MM.1S (cell line): ENCODE measurements at regions not wholly inside any gene's neighbourhood (a gene's known extent, or its start where the extent isn't known, plus 50 kb on each side); places are given as distances from the start of the nearest gene placed in this dataset.

ENCODE experiments used
- DNase-seq: peaks from one replicate; pipeline ENCODE4 v3.0.0-alpha.2; 2015
- H2AFZ ChIP-seq: fragments of 300-600 bp; sonication (generic); 2 replicates; pipeline ENCODE4 v1.6.0; 2016; ENCODE audit warnings: antibody characterized with exemption, low read length
- H3F3A ChIP-seq: fragments of 300-600 bp; sonication (generic); 2 replicates; pipeline ENCODE4 v1.6.1; 2016; ENCODE audit warnings: mild to moderate bottlenecking, antibody characterized with exemption, low read length, moderate library complexity, mixed read lengths; ENCODE audit not compliant: insufficient read depth
- H3K27ac ChIP-seq: fragments of 300-600 bp; sonication (generic); 2 replicates; pipeline ENCODE4 v1.5.1; 2016; ENCODE audit warnings: mild to moderate bottlenecking, low read length
- H3K27me3 ChIP-seq: fragments of 300-600 bp; sonication (generic); replicated peaks from 2 replicates; pipeline ENCODE4 v1.6.0; 2016; ENCODE audit warnings: low read length; ENCODE audit not compliant: insufficient read depth
- H3K36me3 ChIP-seq: fragments of 300-600 bp; sonication (generic); replicated peaks from 2 replicates; pipeline ENCODE4 v1.6.1; 2016; ENCODE audit warnings: mild to moderate bottlenecking, low read length, mixed read lengths; ENCODE audit not compliant: insufficient read depth
- H3K4me1 ChIP-seq: fragments of 300-600 bp; sonication (generic); 2 replicates; pipeline ENCODE4 v1.6.1; 2016; ENCODE audit warnings: low read length, mixed read lengths
- H3K4me2 ChIP-seq: fragments of 300-600 bp; sonication (generic); 2 replicates; pipeline ENCODE4 v1.6.0; 2016; ENCODE audit warnings: low read depth, low read length
- H3K4me3 ChIP-seq: fragments of 300-600 bp; sonication (generic); 2 replicates; pipeline ENCODE4 v1.5.1; 2016; ENCODE audit warnings: low read length, mixed read lengths
- H3K79me2 ChIP-seq: fragments of 300-600 bp; sonication (generic); 2 replicates; pipeline ENCODE4 v1.6.1; 2016; ENCODE audit warnings: mixed run types, low read length, mixed read lengths
- H3K9ac ChIP-seq: fragments of 300-600 bp; sonication (generic); 2 replicates; pipeline ENCODE4 v1.6.1; 2016; ENCODE audit warnings: low read length, mixed read lengths
- H3K9me2 ChIP-seq: fragments of 300-600 bp; sonication (generic); replicated peaks from 2 replicates; pipeline ENCODE4 v1.6.1; 2016; ENCODE audit warnings: mild to moderate bottlenecking, low read length, mixed read lengths; ENCODE audit not compliant: insufficient read depth
- H3K9me3 ChIP-seq: fragments of 300-600 bp; sonication (generic); replicated peaks from 2 replicates; pipeline ENCODE4 v1.6.1; 2016; ENCODE audit warnings: mild to moderate bottlenecking, low read length, mixed read lengths; ENCODE audit not compliant: insufficient read depth
- H4K20me1 ChIP-seq: fragments of 300-600 bp; sonication (generic); 2 replicates; pipeline ENCODE4 v1.6.1; 2016; ENCODE audit warnings: mild to moderate bottlenecking, low read length, moderate library complexity, mixed read lengths; ENCODE audit not compliant: insufficient read depth
- CTCF ChIP-seq: fragments of 300-600 bp; sonication (generic); IDR thresholded peaks from 2 replicates; pipeline ENCODE4 v1.5.1; 2016; ENCODE audit warnings: antibody characterized with exemption, low read length, mixed read lengths
- EZH2 ChIP-seq: fragments of 300-600 bp; sonication (generic); optimal IDR thresholded peaks from 2 replicates; pipeline ENCODE3; 2017; ENCODE audit warnings: low read depth, mild to moderate bottlenecking, antibody characterized with exemption, low read length, mixed read lengths
- EZH2phosphoT487 ChIP-seq: fragments of 300-600 bp; sonication (generic); IDR thresholded peaks from 2 replicates; pipeline ENCODE4 v1.6.1; 2018; ENCODE audit warnings: antibody characterized with exemption, low read length

GRCh38 chr6:104527311-104527710 is 332.4 kb downstream of the HACE1 start:
- H3K4me3 ChIP-seq, result no peak overlapping the region
- DNase-seq, result no peak
- H3K36me3 ChIP-seq, result no peaks in the 10 kb centered on the region
- no peaks in the 10 kb centered on the region for H3K79me2 ChIP-seq
- H4K20me1 ChIP-seq, result no peaks in the 10 kb centered on the region
- no peak overlapping the region for H3K4me2 ChIP-seq
- no peaks in the 10 kb centered on the region for H3F3A ChIP-seq
- no peaks in the 10 kb centered on the region for H3K27me3 ChIP-seq
- H3K9ac ChIP-seq, result no peak overlapping the region
- no peak overlapping the region for H2AFZ ChIP-seq
- no peak overlapping the region for H3K27ac ChIP-seq
- TF ChIP-seq CTCF, result no peak
- TF ChIP-seq EZH2phosphoT487, result no peak
- no peak for TF ChIP-seq EZH2
- H3K4me1 ChIP-seq, result no peaks in the 10 kb centered on the region
- H3K9me2 ChIP-seq, result no peaks in the 10 kb centered on the region
- no peaks in the 10 kb centered on the region for H3K9me3 ChIP-seq

- Histone ChIP-seq H3K9me3 (no peaks in the 10 kb centered on the region), H3F3A (no peaks in the 10 kb centered on the region), H3K79me2 (no peaks in the 10 kb centered on the region), H3K4me2 (no peak overlapping the region), H3K4me3 (no peak overlapping the region), H2AFZ (no peak overlapping the region), H3K27me3 (no peaks in the 10 kb centered on the region), H4K20me1 (no peaks in the 10 kb centered on the region), H3K9me2 (no peaks in the 10 kb centered on the region), H3K4me1 (no peaks in the 10 kb centered on the region), H3K27ac (no peak overlapping the region), H3K36me3 (no peaks in the 10 kb centered on the region), H3K9ac (no peak overlapping the region)
- no peak for TF ChIP-seq EZH2phosphoT487
- no peak for TF ChIP-seq EZH2
- no peak for TF ChIP-seq CTCF
- DNase-seq, result no peak
These were observed 333.3 kb downstream of the HACE1 start for GRCh38 chr6:104526376-104526775.

GRCh38 chr6:104525677-104526322 is 333.9 kb downstream of the HACE1 start:
- Histone ChIP-seq H3K4me3 (peak overlapping the region; percentile 55), H3F3A (no peaks in the 10 kb centered on the region), H3K9me2 (no peaks in the 10 kb centered on the region), H3K4me1 (no peaks in the 10 kb centered on the region), H3K36me3 (no peaks in the 10 kb centered on the region), H3K79me2 (no peaks in the 10 kb centered on the region), H3K9me3 (no peaks in the 10 kb centered on the region), H3K27ac (no peak overlapping the region), H3K27me3 (no peaks in the 10 kb centered on the region), H4K20me1 (no peaks in the 10 kb centered on the region), H3K4me2 (peak overlapping the region; percentile 57; the same call in 1 of the 2 replicates), H3K9ac (no peak overlapping the region; the same call in 1 of the 2 replicates), H2AFZ (peak overlapping the region; percentile 82)
- DNase-seq, result peak; percentile 77
- TF ChIP-seq EZH2phosphoT487 (no peak), CTCF (peak; percentile 92), EZH2 (no peak)
